MG63 (cell line): ENCODE measurements at regions not wholly inside any gene's neighbourhood (a gene's known extent, or its start where the extent isn't known, plus 50 kb on each side); places are given as distances from the start of the nearest gene placed in this dataset.
A peak's percentile ranks its signal among the peaks of the same experiment; 100 is the strongest.

Experiments
- DNase-seq: peaks from one replicate; pipeline ENCODE4 v3.0.0-alpha.2; 2020
- H3K27me3 ChIP-seq: fragments of 250-450 bp; sonication (Bioruptor Pico); 2 replicates; pipeline ENCODE4 v1.5.1; 2020; ENCODE audit warnings: mild to moderate bottlenecking, moderate library complexity
- H3K36me3 ChIP-seq: fragments of 250-450 bp; sonication (Bioruptor Pico); 2 replicates; pipeline ENCODE4 v1.5.1; 2020; ENCODE audit warnings: mild to moderate bottlenecking, moderate library complexity
- H3K4me3 ChIP-seq: fragments of 250-450 bp; sonication (Bioruptor Pico); 2 replicates; pipeline ENCODE4 v1.5.1; 2020; ENCODE audit warnings: mild to moderate bottlenecking, moderate library complexity
- H3K9me3 ChIP-seq: fragments of 250-450 bp; sonication (Bioruptor Pico); 2 replicates; pipeline ENCODE4 v1.5.1; 2020; ENCODE audit warnings: mild to moderate bottlenecking, moderate library complexity

DNA sequence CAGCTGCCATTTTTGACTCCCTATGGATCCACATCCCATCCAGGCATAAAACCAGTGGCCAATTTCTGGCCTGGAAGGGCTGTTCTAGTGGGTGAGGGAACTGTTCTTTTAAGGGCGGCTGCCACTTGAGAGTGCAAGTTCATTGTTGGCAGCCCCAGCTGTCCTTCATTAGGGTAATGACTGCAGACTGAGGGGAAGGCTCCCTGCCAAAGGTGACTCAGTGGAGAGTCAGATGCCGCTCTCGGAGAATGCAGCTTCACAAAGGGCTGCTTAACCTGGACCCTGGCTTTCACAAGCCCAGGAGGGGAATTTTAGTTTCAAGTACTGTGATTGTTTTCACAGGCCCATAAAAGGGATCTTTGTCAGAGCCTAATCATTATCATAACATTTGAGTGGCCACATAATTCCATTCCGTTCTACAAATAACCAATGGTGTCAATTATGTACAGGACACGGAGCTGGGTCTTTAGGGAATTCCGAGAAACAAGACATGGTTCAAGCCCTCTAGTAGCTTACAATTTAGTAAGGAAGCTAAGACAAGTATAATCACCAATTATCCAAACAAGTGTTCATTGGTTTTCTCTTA lies 235.7 kb downstream of the CDCA7 start:
- Histone ChIP-seq H3K36me3 (no peaks in the 10 kb centered on the region), H3K4me3 (no peak overlapping the region), H3K9me3 (peaks cover 16% of the 10 kb centered on the region), H3K27me3 (no peaks in the 10 kb centered on the region)
- peak; percentile 97 for DNase-seq

DNA sequence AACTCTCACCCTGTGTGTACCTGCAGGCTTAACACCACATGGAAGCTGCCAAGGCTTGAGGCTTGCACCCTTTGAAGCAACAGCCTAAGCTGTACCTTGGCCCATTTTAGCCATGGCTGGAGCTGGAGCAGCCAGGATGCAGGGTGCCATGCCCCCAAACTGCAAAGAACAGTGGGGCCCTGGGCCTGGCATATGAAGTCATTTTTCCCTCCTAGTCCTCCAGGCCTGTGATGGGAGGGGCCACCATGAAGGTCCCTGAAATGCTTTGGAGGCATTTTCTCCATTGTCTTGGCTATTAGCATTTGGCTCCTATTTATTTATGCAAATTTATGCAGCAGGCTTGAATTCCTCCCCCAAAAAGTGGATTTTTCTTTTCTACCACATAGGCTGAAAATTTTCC lies 238.4 kb downstream of the CDCA7 start:
- Histone ChIP-seq H3K36me3 (no peaks in the 10 kb centered on the region), H3K27me3 (no peaks in the 10 kb centered on the region), H3K9me3 (peaks cover 16% of the 10 kb centered on the region), H3K4me3 (no peak overlapping the region)
- DNase-seq, result no peak

DNA sequence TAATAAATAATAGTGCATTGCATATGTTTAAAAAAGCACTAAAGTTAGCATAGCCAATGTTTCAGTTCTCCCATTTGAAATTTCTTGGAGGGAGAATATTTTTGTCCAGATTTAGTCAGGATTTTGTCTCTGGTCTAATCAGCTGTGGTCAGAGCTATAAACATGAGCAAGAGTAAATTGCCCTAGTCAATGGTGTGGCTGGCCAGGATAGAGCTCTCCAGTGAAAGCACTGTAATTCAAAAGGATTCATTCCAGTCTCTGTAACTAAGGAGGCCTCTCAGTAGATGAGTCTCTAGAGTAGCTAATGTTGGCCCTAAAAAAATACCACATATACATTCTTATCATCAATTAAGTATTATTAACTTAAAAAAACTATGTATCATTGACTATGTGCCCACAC lies 241.6 kb downstream of the CDCA7 start:
- Histone ChIP-seq H3K4me3 (no peak overlapping the region), H3K27me3 (no peaks in the 10 kb centered on the region), H3K9me3 (peaks cover 10% of the 10 kb centered on the region), H3K36me3 (no peaks in the 10 kb centered on the region)
- DNase-seq, result no peak

DNA sequence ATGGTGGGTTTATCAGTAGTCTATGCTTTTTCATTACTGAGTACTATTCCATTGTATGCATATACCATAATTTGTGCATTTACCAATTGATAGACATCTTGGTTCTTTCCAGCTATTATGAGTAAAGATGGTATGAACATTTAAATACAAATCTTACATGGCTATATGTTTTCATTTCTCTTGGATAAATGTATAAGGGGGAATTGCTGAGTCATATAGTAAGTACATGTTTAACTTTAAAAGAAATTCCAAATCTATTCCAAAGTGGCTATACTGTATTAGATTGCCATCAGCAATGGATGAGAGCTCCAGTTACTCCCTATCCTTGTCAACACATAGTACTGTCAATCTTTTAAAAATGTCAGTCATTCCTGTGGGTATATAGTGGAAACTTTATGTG lies 243.9 kb downstream of the CDCA7 start:
- Histone ChIP-seq H3K4me3 (no peak overlapping the region), H3K36me3 (no peaks in the 10 kb centered on the region), H3K9me3 (no peaks in the 10 kb centered on the region), H3K27me3 (no peaks in the 10 kb centered on the region)
- no peak for DNase-seq

DNA sequence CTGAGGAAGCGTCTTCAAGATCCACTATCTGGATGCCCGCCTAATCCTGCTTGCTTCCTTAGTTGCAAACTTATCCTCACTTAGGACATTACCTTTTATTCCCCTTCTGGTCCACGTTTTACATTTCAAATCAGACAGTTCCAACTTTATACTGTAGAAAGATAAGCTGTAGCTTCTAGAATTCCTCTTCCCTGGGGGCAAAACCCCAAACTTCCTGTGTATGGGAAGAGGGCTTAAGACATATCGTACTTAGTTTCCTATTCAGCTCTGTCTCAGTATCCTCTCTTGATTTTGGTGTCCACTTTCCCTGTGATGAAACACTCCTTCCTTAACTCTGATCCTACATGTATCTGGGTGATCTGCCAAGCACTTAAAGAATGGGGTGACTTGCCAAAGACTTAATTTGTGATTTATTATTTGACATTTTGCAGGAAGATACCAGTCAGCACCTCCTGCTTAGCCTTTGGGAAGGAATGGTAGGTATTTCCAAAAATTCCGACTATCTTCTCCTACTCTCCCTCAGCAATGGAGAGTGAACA lies 245.2 kb downstream of the CDCA7 start:
- Histone ChIP-seq H3K36me3 (no peaks in the 10 kb centered on the region), H3K9me3 (no peaks in the 10 kb centered on the region), H3K27me3 (no peaks in the 10 kb centered on the region), H3K4me3 (no peak overlapping the region)
- DNase-seq, result no peak

DNA sequence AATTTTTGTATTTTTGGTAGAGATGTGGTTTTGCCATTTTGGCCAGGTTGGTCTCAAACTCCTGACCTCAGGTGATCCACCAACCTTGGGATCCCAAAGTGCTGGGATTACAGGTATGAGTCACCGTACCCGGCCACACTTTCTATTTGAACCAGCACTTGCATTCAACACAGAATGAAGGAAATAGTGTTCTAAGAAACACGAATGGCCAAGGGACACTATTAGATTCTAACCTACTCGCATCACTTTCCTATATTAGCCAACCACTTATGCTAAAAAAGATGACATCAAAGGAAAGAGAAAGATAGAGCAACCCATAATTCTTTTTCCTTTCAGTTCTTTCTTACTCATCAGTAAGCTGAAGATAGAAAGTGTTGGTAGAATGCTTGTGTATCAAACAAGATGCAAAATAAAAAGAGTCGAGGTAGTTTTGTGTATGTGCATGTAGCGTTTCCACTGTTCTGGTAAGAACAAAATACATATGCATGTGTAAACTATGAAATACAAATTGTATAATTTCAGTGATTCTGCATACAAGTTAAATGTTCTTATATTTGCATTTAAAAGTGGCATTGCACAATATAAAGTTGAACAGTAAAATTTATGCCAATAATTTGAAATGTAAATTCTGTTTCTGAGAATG lies 247.6 kb downstream of the CDCA7 start:
- no peaks in the 10 kb centered on the region for H3K27me3 ChIP-seq
- H3K9me3 ChIP-seq, result no peaks in the 10 kb centered on the region; the same call in 1 of the 2 replicates
- no peak for DNase-seq
- no peak overlapping the region for H3K4me3 ChIP-seq
- H3K36me3 ChIP-seq, result no peaks in the 10 kb centered on the region

DNA sequence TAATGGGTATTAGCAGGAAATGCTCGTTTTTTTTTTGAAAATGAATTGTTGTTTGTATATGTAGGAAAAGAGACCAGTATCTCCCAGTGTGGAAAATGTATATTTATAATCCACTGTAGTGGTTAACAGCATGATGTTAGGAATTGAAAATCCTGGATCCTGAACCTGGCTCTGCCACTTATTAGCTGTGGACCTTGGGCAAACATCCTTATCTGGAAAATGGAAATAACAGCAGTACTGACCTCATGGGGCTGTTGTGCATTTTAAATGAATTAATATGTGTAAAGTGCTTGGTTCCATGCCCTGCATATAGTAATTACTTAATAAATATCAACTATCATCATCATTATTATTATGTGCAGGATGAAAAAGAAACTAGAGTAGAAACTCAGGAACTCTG lies 251.3 kb downstream of the CDCA7 start:
- no peaks in the 10 kb centered on the region for H3K27me3 ChIP-seq
- DNase-seq, result no peak

DNA sequence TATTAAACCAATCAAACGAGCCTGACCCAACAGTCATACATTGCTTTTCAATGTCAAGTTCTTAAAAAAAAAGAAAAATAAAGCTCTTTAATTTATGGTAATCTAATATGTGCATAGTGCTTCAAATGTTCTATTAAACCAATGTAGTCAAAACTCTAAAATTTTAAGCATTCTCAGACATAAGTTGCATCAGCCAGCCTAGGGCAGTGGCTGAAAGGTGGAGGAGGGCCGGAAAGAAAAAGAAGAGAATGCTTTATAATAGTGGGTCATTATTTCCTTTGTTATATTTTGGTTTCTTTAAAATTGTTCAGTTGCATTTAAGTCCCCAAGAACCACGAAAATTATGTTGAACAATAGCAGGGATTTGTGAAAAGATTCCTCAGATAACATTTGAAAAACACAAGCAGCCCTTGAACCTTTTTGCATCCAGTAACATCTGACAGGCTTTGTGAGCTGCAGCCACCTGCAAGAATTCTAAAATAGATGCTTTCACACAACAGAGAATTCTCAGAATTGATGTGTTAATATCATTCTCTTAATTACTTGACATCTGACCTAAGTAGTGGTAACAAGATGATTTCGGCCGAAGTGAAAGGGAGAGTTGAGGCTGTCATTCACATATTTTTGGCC lies 252.1 kb downstream of the CDCA7 start:
- Histone ChIP-seq H3K4me3 (no peak overlapping the region), H3K27me3 (no peaks in the 10 kb centered on the region), H3K9me3 (no peaks in the 10 kb centered on the region; the same call in 1 of the 2 replicates), H3K36me3 (no peaks in the 10 kb centered on the region)
- no peak for DNase-seq

More for the DNA sequence above, 251.3 kb downstream of the CDCA7 start:
- Histone ChIP-seq H3K4me3 (no peak overlapping the region), H3K9me3 (no peaks in the 10 kb centered on the region; the same call in 1 of the 2 replicates), H3K36me3 (no peaks in the 10 kb centered on the region)

DNA sequence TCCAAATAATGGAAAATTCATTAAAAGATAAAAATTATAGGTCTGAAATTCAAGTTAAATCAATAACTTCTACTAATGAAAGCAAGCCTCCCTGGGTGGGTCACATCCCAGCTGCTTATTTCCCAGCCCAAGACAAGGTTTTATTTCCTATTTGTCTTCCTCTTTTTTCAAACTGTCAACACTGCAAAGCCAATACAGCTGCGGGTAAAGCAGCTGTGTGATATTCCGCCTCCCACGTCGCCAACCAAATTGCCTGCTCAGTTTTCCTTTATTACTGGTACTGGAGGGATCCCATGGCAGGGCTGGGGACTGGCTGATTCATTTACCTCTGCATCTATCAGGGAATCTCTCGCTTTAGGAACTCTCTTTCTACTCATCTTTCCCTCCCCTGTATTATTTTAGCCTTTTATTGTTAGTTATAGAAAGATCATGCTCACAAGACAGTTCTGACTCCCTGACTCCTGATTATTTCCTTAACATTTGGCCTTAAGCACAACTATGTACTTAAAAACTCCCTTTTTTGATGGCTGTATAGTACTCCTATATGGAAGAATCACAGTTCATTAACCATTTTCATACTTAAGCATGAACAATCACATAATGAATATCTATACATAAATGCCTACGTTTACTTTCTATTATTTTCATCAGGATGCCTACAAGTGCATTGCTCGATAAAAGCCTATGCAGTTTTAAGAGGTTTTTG lies 253.1 kb downstream of the CDCA7 start:
- no peak for DNase-seq
- H3K9me3 ChIP-seq, result no peaks in the 10 kb centered on the region; the same call in 1 of the 2 replicates
- H3K27me3 ChIP-seq, result no peaks in the 10 kb centered on the region
- H3K4me3 ChIP-seq, result no peak overlapping the region
- no peaks in the 10 kb centered on the region for H3K36me3 ChIP-seq

DNA sequence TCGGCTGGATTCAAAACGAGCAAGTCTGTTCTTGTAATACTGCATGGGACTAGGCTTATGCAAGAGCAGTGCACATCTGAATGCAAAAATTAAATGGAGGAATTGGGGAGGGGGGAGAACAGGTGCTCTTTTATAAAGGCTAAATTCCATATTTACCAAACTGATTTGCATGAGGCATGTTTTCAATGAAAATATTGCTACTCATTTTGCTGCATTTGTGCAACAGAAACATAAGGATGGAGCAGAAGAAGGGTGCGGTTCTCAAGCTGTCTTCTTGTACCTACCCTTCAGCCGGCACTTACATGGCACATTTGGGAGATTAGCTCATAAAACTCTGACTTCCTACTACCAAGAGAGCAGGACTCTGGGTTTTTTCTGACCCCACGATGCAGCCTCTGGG lies 256.4 kb downstream of the CDCA7 start:
- no peak overlapping the region for H3K4me3 ChIP-seq
- no peaks in the 10 kb centered on the region for H3K36me3 ChIP-seq
- no peaks in the 10 kb centered on the region for H3K9me3 ChIP-seq
- no peak for DNase-seq
- H3K27me3 ChIP-seq, result no peaks in the 10 kb centered on the region; the same call in 1 of the 2 replicates

DNA sequence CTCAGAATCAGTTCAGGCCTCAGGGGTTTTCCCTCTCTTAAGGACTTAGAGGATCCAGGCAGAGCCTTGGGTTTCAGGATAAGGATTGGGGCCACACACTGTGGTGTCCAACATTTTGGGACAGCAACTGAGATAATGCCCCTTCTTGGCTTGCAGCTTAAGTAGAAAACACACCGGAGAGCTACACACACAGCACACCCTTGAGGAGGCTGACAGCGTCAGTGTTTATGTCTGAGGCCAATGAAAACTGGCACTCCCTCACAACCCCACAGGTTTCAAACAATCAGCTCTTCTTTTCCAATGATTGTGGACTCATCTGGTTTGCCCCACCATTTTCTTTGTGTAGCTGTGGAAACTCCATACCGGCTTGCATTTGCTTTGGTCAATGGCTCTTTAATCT lies 257.7 kb downstream of the CDCA7 start:
- no peaks in the 10 kb centered on the region for H3K9me3 ChIP-seq
- no peak for DNase-seq
- H3K27me3 ChIP-seq, result no peaks in the 10 kb centered on the region; the same call in 1 of the 2 replicates
- H3K36me3 ChIP-seq, result no peaks in the 10 kb centered on the region
- H3K4me3 ChIP-seq, result no peak overlapping the region

DNA sequence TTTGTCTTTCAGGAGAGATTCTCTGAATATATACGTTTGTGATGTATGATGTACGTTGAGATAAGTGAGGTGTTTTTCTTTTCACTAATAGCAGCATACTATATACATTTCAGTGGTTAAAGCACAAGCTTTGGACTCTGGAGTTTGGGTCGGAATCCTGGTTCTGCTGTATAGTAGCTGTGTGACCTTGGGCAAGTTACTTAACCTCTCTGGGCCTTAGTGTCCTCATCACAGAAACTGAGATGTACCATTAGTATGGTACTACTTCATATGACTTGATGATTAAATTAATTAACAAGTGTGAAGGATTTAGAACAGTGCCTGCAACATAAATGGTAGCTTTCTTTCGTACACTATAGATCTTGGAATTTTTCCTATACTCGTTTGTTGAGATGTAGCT lies 258.7 kb downstream of the CDCA7 start:
- no peaks in the 10 kb centered on the region for H3K9me3 ChIP-seq
- H3K27me3 ChIP-seq, result no peaks in the 10 kb centered on the region; the same call in 1 of the 2 replicates
- H3K4me3 ChIP-seq, result no peak overlapping the region
- DNase-seq, result no peak
- no peaks in the 10 kb centered on the region for H3K36me3 ChIP-seq

DNA sequence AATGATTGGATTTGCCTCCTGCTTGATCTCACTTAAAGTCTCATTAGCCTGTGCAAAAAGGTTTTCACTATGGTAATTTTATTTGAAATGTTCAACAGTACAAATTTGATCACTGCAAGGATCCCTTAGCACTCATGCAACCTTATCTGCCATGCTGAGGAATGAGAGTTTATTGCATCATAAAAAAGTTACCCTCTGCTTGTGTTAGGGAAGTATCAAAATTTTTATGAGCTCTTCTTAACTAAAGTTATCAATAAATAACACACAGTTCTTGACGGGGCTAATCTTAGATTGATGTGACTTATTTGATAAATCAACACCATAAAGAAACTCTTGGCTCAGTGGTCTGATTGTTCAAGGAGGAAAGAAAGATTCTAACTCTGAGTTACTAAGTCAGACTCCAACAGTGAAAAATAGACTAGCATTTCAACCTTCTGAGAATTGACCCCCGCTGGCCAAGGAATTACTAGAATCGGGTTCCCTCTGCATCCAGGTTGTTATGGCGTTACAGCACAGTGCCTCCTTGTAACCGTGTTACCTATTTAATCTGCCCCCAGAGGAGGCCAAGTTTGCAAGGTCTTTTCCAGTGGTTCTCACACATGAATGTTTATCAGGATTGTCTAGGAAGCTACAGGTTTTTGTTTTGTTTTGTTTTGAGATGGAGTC lies 259.7 kb downstream of the CDCA7 start:
- no peaks in the 10 kb centered on the region for H3K36me3 ChIP-seq
- no peaks in the 10 kb centered on the region; the same call in 1 of the 2 replicates for H3K27me3 ChIP-seq
- no peak overlapping the region for H3K4me3 ChIP-seq
- DNase-seq, result no peak
- no peaks in the 10 kb centered on the region for H3K9me3 ChIP-seq

DNA sequence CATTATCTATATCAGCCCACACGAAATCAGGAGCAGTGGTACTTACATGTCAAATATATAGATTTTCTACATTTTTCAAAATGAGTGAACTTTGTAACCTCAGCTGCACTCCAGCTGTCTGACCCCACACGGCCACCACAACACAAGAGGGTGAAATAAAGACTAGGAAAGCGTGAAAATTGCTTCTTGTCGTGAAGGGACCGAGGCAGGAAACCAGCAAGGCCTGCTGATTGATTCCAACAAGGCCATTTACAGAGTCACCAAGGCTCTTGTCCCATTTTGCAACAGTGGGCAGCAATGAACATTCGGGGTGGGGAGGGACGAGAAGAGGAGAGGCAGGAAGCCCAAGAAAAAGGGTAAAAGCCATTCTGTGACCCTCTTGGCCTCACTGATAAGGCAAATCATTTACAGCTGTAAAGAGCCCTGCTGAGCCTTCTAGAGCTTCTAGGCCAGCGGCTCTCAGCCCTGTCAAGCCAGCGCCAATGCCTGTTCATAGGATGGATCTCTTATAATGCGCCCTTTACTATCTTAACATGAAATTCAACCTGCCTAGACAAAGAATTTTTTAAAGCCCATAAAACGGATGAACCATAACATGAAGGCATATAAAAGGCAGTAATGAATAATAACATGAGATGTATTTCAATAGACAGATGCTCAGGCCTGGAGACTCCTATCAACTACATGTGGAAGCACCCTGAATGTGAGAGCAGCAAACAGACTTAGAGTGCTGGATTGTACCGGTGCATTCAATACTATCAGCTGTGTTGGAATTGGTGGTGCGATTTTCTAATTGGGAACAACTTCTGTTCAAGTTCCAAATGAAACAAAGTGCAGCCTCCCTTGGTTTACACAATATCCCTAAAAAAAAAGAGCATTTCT lies 269.0 kb downstream of the CDCA7 start:
- Histone ChIP-seq H3K27me3 (no peaks in the 10 kb centered on the region), H3K36me3 (no peaks in the 10 kb centered on the region), H3K9me3 (no peaks in the 10 kb centered on the region), H3K4me3 (no peak overlapping the region)
- no peak for DNase-seq

DNA sequence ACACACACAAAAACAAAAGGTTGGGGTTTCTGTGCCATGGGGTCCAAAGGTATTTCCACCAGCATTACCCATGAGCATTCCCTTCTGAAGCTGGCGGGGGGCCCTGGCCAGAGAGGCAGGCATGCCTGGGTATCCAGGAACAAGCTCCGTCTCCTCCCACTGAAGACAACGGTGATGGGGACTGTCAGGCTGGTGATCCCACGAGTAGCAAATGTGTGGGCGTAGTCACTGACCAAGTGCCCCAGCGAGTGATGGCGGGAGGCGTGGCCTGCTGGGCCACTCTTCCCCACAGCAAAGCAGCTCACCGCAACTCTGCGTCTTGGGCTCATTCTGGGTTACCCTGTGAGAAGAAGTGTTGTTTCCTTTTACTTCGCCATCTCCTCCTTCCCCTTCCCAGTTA lies 270.6 kb downstream of the CDCA7 start:
- Histone ChIP-seq H3K27me3 (no peaks in the 10 kb centered on the region), H3K36me3 (no peaks in the 10 kb centered on the region), H3K9me3 (no peaks in the 10 kb centered on the region), H3K4me3 (no peak overlapping the region)
- DNase-seq, result no peak

DNA sequence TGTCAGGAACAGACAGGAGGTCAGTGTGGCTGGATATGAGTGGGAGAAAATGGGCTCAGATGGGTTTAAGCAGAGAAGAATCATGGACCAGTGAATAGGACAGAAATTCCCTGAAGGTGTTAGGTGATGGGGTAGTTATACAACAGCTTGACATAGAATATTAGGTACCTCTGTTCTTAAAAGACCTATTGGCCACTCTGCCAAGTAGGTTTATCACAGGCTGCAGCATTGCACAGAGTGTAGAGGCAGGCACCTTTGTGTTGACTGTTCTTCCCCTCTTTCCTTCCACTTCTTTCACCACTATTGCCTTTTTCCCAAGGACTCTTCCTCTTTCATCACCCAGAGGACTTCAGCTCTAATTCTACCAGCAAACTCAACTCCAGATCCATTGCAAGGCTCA lies 274.4 kb downstream of the CDCA7 start:
- H3K27me3 ChIP-seq, result no peaks in the 10 kb centered on the region
- no peak overlapping the region for H3K4me3 ChIP-seq
- DNase-seq, result no peak
- H3K9me3 ChIP-seq, result no peaks in the 10 kb centered on the region
- H3K36me3 ChIP-seq, result no peaks in the 10 kb centered on the region
